ENCODE measurements at regions not wholly inside any gene's neighbourhood (a gene's known extent, or its start where the extent isn't known, plus 50 kb on each side); places are given as distances from the start of the nearest gene placed in this dataset.
A peak's percentile ranks its signal among the peaks of the same experiment; 100 is the strongest.

GRCh38 chr4:83779103-83780052, 243.5 kb downstream of the GPAT3 start:
- Histone ChIP-seq H3K9me3 (no peaks in the 10 kb centered on the region), H3K36me3 (ENCODE audit: low read depth, missing control alignments) (no peaks in the 10 kb centered on the region), H3K27ac (no peak overlapping the region), H3K4me3 (no peak overlapping the region), H3K27me3 (no peaks in the 10 kb centered on the region), H3K4me1 (no peaks in the 10 kb centered on the region)
- no peak for DNase-seq
- intact Hi-C loops (cut with DNase I; ENCODE audit: low total_unique reads) = no loop called here
- WGBS, 2 donors = 82 to 85% methylated on average over 12 of the region's 12 CpGs
- TF ChIP-seq CTCF (IDR thresholded peaks at IDR 0.05) (no peak), POLR2A (IDR thresholded peaks at IDR 0.05) (no peak)

GRCh38 chr4:83772685-83773084, 236.8 kb downstream of the GPAT3 start:
- 82 to 96% methylated on average over 2 of the region's 2 CpGs for WGBS, 2 donors
- intact Hi-C loops (cut with DNase I; ENCODE audit: low total_unique reads) = no loop called here
- no peaks in the 10 kb centered on the region for H3K9me3 ChIP-seq
- DNase-seq = no peak
- no peaks in the 10 kb centered on the region for H3K4me1 ChIP-seq
- H3K4me3 ChIP-seq = no peak overlapping the region
- no peaks in the 10 kb centered on the region for H3K36me3 ChIP-seq (ENCODE audit: low read depth, missing control alignments)
- H3K27ac ChIP-seq = no peak overlapping the region
- no peaks in the 10 kb centered on the region for H3K27me3 ChIP-seq
- TF ChIP-seq POLR2A (IDR thresholded peaks at IDR 0.05) (no peak), CTCF (IDR thresholded peaks at IDR 0.05) (no peak)

GRCh38 chr4:83771113-83771705, 235.3 kb downstream of the GPAT3 start:
- intact Hi-C loops (cut with DNase I; ENCODE audit: low total_unique reads) = no loop called here
- TF ChIP-seq CTCF (IDR thresholded peaks at IDR 0.05) (peak in 1 of 3 experiments; percentile 32), POLR2A (IDR thresholded peaks at IDR 0.05) (no peak)
- H3K36me3 ChIP-seq (ENCODE audit: low read depth, missing control alignments) = no peaks in the 10 kb centered on the region
- H3K27me3 ChIP-seq = no peaks in the 10 kb centered on the region
- WGBS, 2 donors = 13 to 49% methylated on average over 2 of the region's 2 CpGs
- H3K9me3 ChIP-seq = no peaks in the 10 kb centered on the region
- H3K4me1 ChIP-seq = no peaks in the 10 kb centered on the region
- no peak overlapping the region for H3K27ac ChIP-seq
- no peak overlapping the region for H3K4me3 ChIP-seq
- peak; percentile 65 for DNase-seq

- no peak for DNase-seq
- no peaks in the 10 kb centered on the region for H3K36me3 ChIP-seq (ENCODE audit: low read depth, missing control alignments)
- H3K4me1 ChIP-seq = no peaks in the 10 kb centered on the region
- H3K4me3 ChIP-seq = no peak overlapping the region
- no peak overlapping the region for H3K27ac ChIP-seq
- WGBS, 2 donors = 87 to 90% methylated on average over 5 of the region's 5 CpGs
- intact Hi-C loops (cut with DNase I; ENCODE audit: low total_unique reads) = no loop called here
- no peaks in the 10 kb centered on the region for H3K27me3 ChIP-seq
- TF ChIP-seq CTCF (IDR thresholded peaks at IDR 0.05) = no peak
- TF ChIP-seq POLR2A (IDR thresholded peaks at IDR 0.05) = no peak
- H3K9me3 ChIP-seq = no peaks in the 10 kb centered on the region
Observed at GRCh38 chr4:83768146-83768545, 232.2 kb downstream of the GPAT3 start.

All from testis (tissue), 2 donors.